Lower leg skin (tissue), 4 donors: ENCODE measurements at regions not wholly inside any gene's neighbourhood (a gene's known extent, or its start where the extent isn't known, plus 50 kb on each side); places are given as distances from the start of the nearest gene placed in this dataset.

Source experiments
- DNase-seq, 2 donors: peaks; one replicate each; pipeline ENCODE4 v3.0.0-alpha.2; 2019; ENCODE audit warnings: low spot score in 2 of 2
- H3K4me3 ChIP-seq: fragments of 200-600 bp; sonication (generic); 2 replicates; pipeline ENCODE4 v1.5.1; 2017; ENCODE audit warnings: mild to moderate bottlenecking, low read depth; ENCODE audit not compliant: poor library complexity, severe bottlenecking
- POLR2A ChIP-seq, 2 donors: fragments of 450-650 bp; IDR thresholded peaks; one replicate each; pipeline ENCODE4 v1.6.1; 2016 to 2017; ENCODE audit warnings: antibody characterized with exemption in 2 of 2, mild to moderate bottlenecking in 1 of 2, moderate library complexity in 1 of 2
- WGBS, 2 donors: methylation state at CpG; one replicate each; pipeline ENCODE4 v1.1.5; 2018; 5-methylcytosine and 5-hydroxymethylcytosine counted together
- intact Hi-C: fragments of 100-400 bp; cut with DNase I; formaldehyde crosslinking; loops from one replicate; pipeline ENCODE4 v1.15.0; 2023; ENCODE audit warnings: low total_unique reads
- TF ChIP-seq, protein P1 (sequence below), 3 donors: fragments of 450-650 bp; IDR thresholded peaks; one replicate each; pipeline ENCODE4 v1.5.1; 2016; ENCODE audit warnings: antibody characterized with exemption in 3 of 3, mild to moderate bottlenecking in 3 of 3, moderate library complexity in 2 of 3

GRCh38 chr6:98579941-98580340 is 254.4 kb upstream of the POU3F2 start:
- intact Hi-C loops, result no loop called here
- no peak for DNase-seq
- WGBS, 2 donors, result 70 to 90% methylated on average over 1 of the region's 1 CpG
- H3K4me3 ChIP-seq, result no peak overlapping the region
- TF ChIP-seq, protein P1, sequence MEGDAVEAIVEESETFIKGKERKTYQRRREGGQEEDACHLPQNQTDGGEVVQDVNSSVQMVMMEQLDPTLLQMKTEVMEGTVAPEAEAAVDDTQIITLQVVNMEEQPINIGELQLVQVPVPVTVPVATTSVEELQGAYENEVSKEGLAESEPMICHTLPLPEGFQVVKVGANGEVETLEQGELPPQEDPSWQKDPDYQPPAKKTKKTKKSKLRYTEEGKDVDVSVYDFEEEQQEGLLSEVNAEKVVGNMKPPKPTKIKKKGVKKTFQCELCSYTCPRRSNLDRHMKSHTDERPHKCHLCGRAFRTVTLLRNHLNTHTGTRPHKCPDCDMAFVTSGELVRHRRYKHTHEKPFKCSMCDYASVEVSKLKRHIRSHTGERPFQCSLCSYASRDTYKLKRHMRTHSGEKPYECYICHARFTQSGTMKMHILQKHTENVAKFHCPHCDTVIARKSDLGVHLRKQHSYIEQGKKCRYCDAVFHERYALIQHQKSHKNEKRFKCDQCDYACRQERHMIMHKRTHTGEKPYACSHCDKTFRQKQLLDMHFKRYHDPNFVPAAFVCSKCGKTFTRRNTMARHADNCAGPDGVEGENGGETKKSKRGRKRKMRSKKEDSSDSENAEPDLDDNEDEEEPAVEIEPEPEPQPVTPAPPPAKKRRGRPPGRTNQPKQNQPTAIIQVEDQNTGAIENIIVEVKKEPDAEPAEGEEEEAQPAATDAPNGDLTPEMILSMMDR (IDR thresholded peaks at IDR 0.05), result no peak
- no peak for TF ChIP-seq POLR2A (IDR thresholded peaks at IDR 0.05)

GRCh38 chr6:98581705-98582104 is 252.7 kb upstream of the POU3F2 start:
- no peak for TF ChIP-seq POLR2A (IDR thresholded peaks at IDR 0.05)
- TF ChIP-seq, protein P1 (IDR thresholded peaks at IDR 0.05), result no peak
- 45 to 61% methylated on average over 1 of the region's 1 CpG for WGBS, 2 donors
- intact Hi-C loops, result no loop called here
- no peak for DNase-seq
- H3K4me3 ChIP-seq, result no peak overlapping the region

GRCh38 chr6:98583506-98583905 is 250.9 kb upstream of the POU3F2 start:
- no peak for DNase-seq
- H3K4me3 ChIP-seq, result no peak overlapping the region
- WGBS, 2 donors, result 48 to 53% methylated on average over 1 of the region's 1 CpG
- intact Hi-C loops, result no loop called here
- TF ChIP-seq POLR2A (IDR thresholded peaks at IDR 0.05), result no peak
- TF ChIP-seq, protein P1 (IDR thresholded peaks at IDR 0.05), result no peak

DNA sequence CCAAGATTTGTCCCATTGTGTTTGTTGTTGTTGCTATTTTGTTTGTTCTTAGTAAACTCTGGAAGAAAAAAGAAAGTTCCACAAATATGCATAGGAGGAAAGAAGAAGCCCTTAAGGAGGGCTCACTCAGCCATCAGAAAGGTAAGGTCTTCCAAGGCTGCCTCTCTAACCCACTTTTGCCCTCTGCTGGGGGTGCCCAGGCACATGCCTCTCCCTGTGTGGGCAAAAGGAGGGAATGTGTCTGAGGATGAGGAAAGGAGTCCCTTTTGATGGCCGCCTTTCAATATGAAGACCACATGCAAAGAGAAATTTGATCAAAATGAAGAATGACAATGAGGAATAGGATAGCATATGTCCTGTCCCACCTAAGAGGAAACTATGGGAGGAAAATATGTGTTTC is 248.2 kb upstream of the POU3F2 start:
- no peak for DNase-seq
- 0 to 44% methylated on average over 1 of the region's 1 CpG for WGBS, 2 donors
- no peak overlapping the region for H3K4me3 ChIP-seq
- TF ChIP-seq, protein P1 (IDR thresholded peaks at IDR 0.05), result no peak
- TF ChIP-seq POLR2A (IDR thresholded peaks at IDR 0.05), result no peak
- intact Hi-C loops, result no loop called here

GRCh38 chr6:98587555-98587954 is 246.8 kb upstream of the POU3F2 start:
- WGBS, 2 donors, result 87 to 88% methylated on average over 4 of the region's 4 CpGs
- no peak for DNase-seq
- intact Hi-C loops, result no loop called here
- no peak for TF ChIP-seq POLR2A (IDR thresholded peaks at IDR 0.05)
- TF ChIP-seq, protein P1 (IDR thresholded peaks at IDR 0.05), result no peak
- no peak overlapping the region for H3K4me3 ChIP-seq

DNA sequence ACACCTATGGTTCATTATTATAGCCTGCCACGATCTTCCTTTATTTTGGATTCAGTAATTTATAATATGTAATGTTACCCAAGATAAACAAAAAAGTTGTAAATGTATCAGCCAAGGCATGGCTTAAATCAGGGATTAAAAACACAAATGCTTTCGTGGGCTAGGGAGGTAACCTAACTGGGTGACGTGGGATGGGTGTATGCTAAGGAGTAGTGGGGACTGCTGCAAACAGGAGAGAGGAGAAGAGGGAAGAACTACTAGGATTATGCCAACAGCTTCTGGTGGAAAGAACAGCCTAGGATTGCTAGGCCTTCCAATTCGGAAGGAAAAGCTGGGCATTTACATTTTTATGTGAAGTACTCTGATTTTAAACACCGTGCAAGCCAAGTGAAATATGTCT is 244.8 kb upstream of the POU3F2 start:
- no peak for DNase-seq
- no peak overlapping the region for H3K4me3 ChIP-seq
- WGBS, 2 donors, result 54 to 68% methylated on average over 5 of the region's 5 CpGs
- intact Hi-C loops, result no loop called here
- TF ChIP-seq, protein P1 (IDR thresholded peaks at IDR 0.05), result no peak
- no peak for TF ChIP-seq POLR2A (IDR thresholded peaks at IDR 0.05)
